HepG2 (cell line): ENCODE measurements at regions not wholly inside any gene's neighbourhood (a gene's known extent, or its start where the extent isn't known, plus 50 kb on each side); places are given as distances from the start of the nearest gene placed in this dataset.

Experiments used
- CTCF ChIP-seq: sonication (generic); formaldehyde crosslinking; IDR thresholded peaks from 2 replicates; pipeline ENCODE4 v1.5.0; 2020; ENCODE audit warnings: mild to moderate bottlenecking, missing genetic modification reagents, moderate library complexity
- HDAC6 ChIP-seq: fragments of 200-600 bp; sonication (generic); IDR thresholded peaks from 2 replicates; pipeline ENCODE4 v1.7.0; 2017; ENCODE audit warnings: mild to moderate bottlenecking, antibody characterized with exemption, low read length, low read depth
- SKI ChIP-seq: fragments of 450-650 bp; IDR thresholded peaks from one replicate; pipeline ENCODE4 v1.6.1; 2018; ENCODE audit warnings: mild to moderate bottlenecking; ENCODE audit not compliant: partially characterized antibody
- YY1 ChIP-seq: IDR thresholded peaks from 2 replicates; pipeline ENCODE4 v1.6.1; 2011; ENCODE audit warnings: low read length, low read depth, moderate library complexity, mild to moderate bottlenecking; ENCODE audit not compliant: insufficient read depth, insufficient replicate concordance
- ZFP82 ChIP-seq: sonication (generic); formaldehyde crosslinking; IDR thresholded peaks from 2 replicates; pipeline ENCODE4 v1.5.1; 2020; ENCODE audit warnings: mild to moderate bottlenecking, missing genetic modification reagents, borderline replicate concordance
- ZNF224 ChIP-seq: sonication (generic); formaldehyde crosslinking; IDR thresholded peaks from 2 replicates; pipeline ENCODE4 v1.5.0; 2020; ENCODE audit warnings: mild to moderate bottlenecking, missing genetic modification reagents
- ZNF256 ChIP-seq: sonication (generic); formaldehyde crosslinking; conservative IDR thresholded peaks from 2 replicates; pipeline ENCODE4 v1.4.0; 2020; ENCODE audit warnings: missing genetic modification reagents
- ZNF589 ChIP-seq: sonication (generic); formaldehyde crosslinking; conservative IDR thresholded peaks from 2 replicates; pipeline ENCODE4 v1.8.0; 2022; ENCODE audit warnings: mild to moderate bottlenecking, moderate library complexity, missing genetic modification reagents
- ZNF879 ChIP-seq: sonication (generic); formaldehyde crosslinking; IDR thresholded peaks from 2 replicates; pipeline ENCODE4 v1.8.1; 2023; ENCODE audit warnings: missing genetic modification reagents
- TF ChIP-seq, protein P1 (sequence below): sonication (generic); formaldehyde crosslinking; IDR thresholded peaks from 2 replicates; pipeline ENCODE4 v1.8.0; 2022; ENCODE audit warnings: missing genetic modification reagents, mild to moderate bottlenecking, inconsistent platforms, borderline replicate concordance
- TF ChIP-seq, protein P2 (sequence below), 2 experiments: sonication (generic) in 1 of 2; formaldehyde crosslinking in 1 of 2; IDR thresholded peaks; 2 replicates each; pipeline versions ENCODE4 v1.5.1 to v1.6.1; 2011 to 2020; ENCODE audit warnings: borderline replicate concordance in 1 of 2, low read depth in 1 of 2, low read length in 1 of 2, mild to moderate bottlenecking in 1 of 2, missing genetic modification reagents in 1 of 2, moderate library complexity in 1 of 2
- TF ChIP-seq, protein P3 (sequence below): sonication (generic); formaldehyde crosslinking; IDR thresholded peaks from 2 replicates; pipeline ENCODE4 v1.4.0; 2020; ENCODE audit warnings: missing genetic modification reagents, mild to moderate bottlenecking, borderline replicate concordance

DNA sequence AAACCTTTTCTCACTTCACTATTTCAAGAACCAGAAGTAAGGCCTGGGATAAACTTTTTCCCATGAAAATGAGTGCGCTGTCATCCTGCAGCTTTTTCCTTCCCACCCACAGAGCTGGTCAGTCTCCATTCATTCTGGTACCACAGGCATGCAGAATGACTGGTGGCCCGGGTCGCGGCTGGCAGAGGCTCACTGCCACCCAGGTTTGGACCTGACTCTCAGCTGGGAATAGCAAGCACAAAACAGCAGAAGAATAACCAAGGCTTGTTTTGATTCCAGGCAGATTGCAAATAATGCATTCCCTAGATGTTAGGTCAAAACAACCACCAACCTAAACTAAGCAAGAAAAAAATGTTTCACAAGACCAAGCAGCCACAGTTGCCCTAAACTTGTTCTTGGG lies 190.5 kb upstream of the NRP1 start:
- TF ChIP-seq YY1 (no peak), ZFP82 (CRISPR knock-in tag) (no peak), CTCF (CRISPR knock-in tag) (no peak), ZNF879 (CRISPR knock-in tag) (no peak), ZNF589 (no peak), SKI (no peak), HDAC6 (no peak), ZNF256 (CRISPR knock-in tag) (no peak), ZNF224 (CRISPR knock-in tag) (no peak)
- TF ChIP-seq, protein P1, sequence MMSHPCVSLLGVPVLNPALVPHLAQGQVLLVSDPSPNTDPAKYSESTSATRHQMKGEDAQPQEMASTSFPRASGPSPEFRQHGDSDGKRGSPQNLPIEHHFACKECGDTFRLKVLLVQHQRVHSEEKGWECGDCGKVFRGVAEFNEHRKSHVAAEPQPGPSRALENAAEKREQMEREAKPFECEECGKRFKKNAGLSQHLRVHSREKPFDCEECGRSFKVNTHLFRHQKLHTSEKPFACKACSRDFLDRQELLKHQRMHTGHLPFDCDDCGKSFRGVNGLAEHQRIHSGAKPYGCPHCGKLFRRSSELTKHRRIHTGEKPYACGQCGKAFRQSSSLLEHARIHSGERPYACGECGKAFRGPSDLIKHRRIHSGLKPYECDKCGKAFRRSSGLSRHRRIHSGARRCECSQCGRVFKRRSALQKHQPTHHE, result no peak
- TF ChIP-seq, protein P2, sequence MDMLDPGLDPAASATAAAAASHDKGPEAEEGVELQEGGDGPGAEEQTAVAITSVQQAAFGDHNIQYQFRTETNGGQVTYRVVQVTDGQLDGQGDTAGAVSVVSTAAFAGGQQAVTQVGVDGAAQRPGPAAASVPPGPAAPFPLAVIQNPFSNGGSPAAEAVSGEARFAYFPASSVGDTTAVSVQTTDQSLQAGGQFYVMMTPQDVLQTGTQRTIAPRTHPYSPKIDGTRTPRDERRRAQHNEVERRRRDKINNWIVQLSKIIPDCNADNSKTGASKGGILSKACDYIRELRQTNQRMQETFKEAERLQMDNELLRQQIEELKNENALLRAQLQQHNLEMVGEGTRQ (IDR thresholded peaks at IDR 0.05; ENCODE audit: low read depth, low read length), result no peak
- TF ChIP-seq, protein P2 (CRISPR knock-in tag; IDR thresholded peaks at IDR 0.05; ENCODE audit: borderline replicate concordance), result no peak
- TF ChIP-seq, protein P3, sequence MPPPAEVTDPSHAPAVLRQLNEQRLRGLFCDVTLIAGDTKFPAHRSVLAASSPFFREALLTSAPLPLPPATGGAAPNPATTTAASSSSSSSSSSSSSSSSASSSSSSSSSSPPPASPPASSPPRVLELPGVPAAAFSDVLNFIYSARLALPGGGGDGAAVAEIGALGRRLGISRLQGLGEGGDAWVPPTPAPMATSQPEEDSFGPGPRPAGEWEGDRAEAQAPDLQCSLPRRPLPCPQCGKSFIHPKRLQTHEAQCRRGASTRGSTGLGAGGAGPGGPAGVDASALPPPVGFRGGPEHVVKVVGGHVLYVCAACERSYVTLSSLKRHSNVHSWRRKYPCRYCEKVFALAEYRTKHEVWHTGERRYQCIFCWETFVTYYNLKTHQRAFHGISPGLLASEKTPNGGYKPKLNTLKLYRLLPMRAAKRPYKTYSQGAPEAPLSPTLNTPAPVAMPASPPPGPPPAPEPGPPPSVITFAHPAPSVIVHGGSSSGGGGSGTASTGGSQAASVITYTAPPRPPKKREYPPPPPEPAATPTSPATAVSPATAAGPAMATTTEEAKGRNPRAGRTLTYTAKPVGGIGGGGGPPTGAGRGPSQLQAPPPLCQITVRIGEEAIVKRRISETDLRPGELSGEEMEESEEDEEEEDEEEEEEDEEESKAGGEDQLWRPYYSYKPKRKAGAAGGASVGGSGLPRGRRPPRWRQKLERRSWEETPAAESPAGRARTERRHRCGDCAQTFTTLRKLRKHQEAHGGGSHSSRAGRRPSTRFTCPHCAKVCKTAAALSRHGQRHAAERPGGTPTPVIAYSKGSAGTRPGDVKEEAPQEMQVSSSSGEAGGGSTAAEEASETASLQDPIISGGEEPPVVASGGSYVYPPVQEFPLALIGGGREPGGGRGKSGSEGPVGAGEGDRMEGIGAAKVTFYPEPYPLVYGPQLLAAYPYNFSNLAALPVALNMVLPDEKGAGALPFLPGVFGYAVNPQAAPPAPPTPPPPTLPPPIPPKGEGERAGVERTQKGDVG (CRISPR knock-in tag), result no peak
